DOHH2 (cell line): ENCODE measurements at regions not wholly inside any gene's neighbourhood (a gene's known extent, or its start where the extent isn't known, plus 50 kb on each side); places are given as distances from the start of the nearest gene placed in this dataset.

ENCODE experiments used
- H3F3A ChIP-seq: fragments of 200-600 bp; sonication (generic), shearing (Covaris generic); 2 replicates; pipeline ENCODE4 v1.6.0; 2016; ENCODE audit warnings: antibody characterized with exemption, mild to moderate bottlenecking; ENCODE audit not compliant: control insufficient read depth, insufficient read depth
- H3K27ac ChIP-seq: fragments of 200-600 bp; sonication (generic); 2 replicates; pipeline ENCODE4 v1.5.1; 2014; ENCODE audit warnings: low read depth, mild to moderate bottlenecking, low read length, moderate library complexity
- H3K27me3 ChIP-seq: fragments of 200-600 bp; sonication (generic); 2 replicates; pipeline ENCODE4 v1.6.1; 2014; ENCODE audit warnings: mild to moderate bottlenecking, low read length, mixed read lengths; ENCODE audit not compliant: control insufficient read depth
- H3K36me3 ChIP-seq: fragments of 200-600 bp; sonication (generic); 2 replicates; pipeline ENCODE4 v1.6.1; 2014; ENCODE audit warnings: mild to moderate bottlenecking, low read length, moderate library complexity, mixed read lengths; ENCODE audit not compliant: control insufficient read depth
- H3K4me1 ChIP-seq: fragments of 200-600 bp; sonication (generic); 2 replicates; pipeline ENCODE4 v1.6.1; 2014; ENCODE audit warnings: mild to moderate bottlenecking, low read length, mixed read lengths; ENCODE audit not compliant: control insufficient read depth
- H3K4me2 ChIP-seq: fragments of 200-600 bp; sonication (generic); 2 replicates; pipeline ENCODE4 v1.6.0; 2014; ENCODE audit warnings: mild to moderate bottlenecking, low read length, moderate library complexity
- H3K4me3 ChIP-seq: fragments of 200-600 bp; sonication (generic); 2 replicates; pipeline ENCODE4 v1.5.1; 2014; ENCODE audit warnings: mild to moderate bottlenecking, low read length, mixed read lengths
- H3K79me2 ChIP-seq: fragments of 200-600 bp; sonication (generic); 2 replicates; pipeline ENCODE4 v1.6.1; 2014; ENCODE audit warnings: mild to moderate bottlenecking, low read length, mixed read lengths; ENCODE audit not compliant: control insufficient read depth
- H3K9me2 ChIP-seq: fragments of 200-600 bp; sonication (generic); replicated peaks from 2 replicates; pipeline ENCODE4 v1.6.1; 2014; ENCODE audit warnings: mild to moderate bottlenecking, low read length, mixed read lengths; ENCODE audit not compliant: control insufficient read depth
- H3K9me3 ChIP-seq: fragments of 200-600 bp; sonication (generic); 2 replicates; pipeline ENCODE4 v1.6.1; 2014; ENCODE audit warnings: antibody characterized with exemption, low read length, mixed read lengths; ENCODE audit not compliant: control insufficient read depth, insufficient read depth
- H4K20me1 ChIP-seq: fragments of 200-600 bp; sonication (generic); 2 replicates; pipeline ENCODE4 v1.6.0; 2014; ENCODE audit warnings: low read depth, mild to moderate bottlenecking, antibody characterized with exemption, low read length, moderate library complexity; ENCODE audit not compliant: control insufficient read depth, insufficient read depth
- CTCF ChIP-seq: fragments of 200-600 bp; sonication (generic); IDR thresholded peaks from one replicate; pipeline ENCODE4 v1.5.1; 2014; ENCODE audit warnings: antibody characterized with exemption, mild to moderate bottlenecking, low read depth, low read length; ENCODE audit not compliant: poor library complexity, severe bottlenecking
- EZH2phosphoT487 ChIP-seq: fragments of 200-600 bp; sonication (generic); IDR thresholded peaks from 2 replicates; pipeline ENCODE4 v1.6.1; 2017; ENCODE audit warnings: borderline replicate concordance, mild to moderate bottlenecking, antibody characterized with exemption, low read length, moderate library complexity, mixed read lengths

DNA sequence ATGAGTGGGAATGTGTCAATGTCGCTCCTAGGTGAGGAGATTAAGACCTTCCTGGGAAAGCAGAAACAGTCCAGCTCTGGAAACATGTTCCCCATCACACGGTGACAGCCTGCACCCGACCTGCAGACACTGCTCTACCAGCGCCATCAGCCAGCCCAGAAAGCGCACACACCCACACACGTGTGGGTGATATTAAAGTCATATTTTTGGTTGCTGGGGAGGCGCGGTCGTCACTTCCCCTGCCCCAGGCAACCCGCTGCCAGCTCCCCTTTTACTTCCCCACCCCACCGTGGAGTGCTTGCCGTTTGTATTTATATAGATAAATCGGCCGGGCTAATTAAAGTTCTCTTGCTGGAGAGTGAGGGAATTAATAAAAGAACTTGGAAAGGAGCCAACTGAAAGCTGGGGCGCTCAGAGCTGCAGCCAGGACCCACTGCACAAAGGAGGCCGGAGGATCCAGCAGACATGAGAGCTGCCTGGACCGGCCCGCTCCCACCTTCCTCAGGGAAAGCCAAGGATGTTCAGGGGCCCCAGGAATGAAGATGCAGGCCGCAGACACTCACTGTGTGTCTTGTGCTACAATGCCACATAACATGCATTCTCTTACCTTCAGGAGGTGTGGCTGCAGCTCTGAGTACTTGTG lies 145.2 kb upstream of the UNC5B start:
- no peaks in the 10 kb centered on the region for H4K20me1 ChIP-seq
- no peaks in the 10 kb centered on the region for H3K9me3 ChIP-seq
- H3K9me2 ChIP-seq = no peaks in the 10 kb centered on the region
- no peak overlapping the region for H3K4me2 ChIP-seq
- H3F3A ChIP-seq = no peaks in the 10 kb centered on the region
- H3K27ac ChIP-seq = no peak overlapping the region
- H3K4me1 ChIP-seq = no peaks in the 10 kb centered on the region
- no peaks in the 10 kb centered on the region for H3K79me2 ChIP-seq
- TF ChIP-seq EZH2phosphoT487 (no peak), CTCF (no peak)
- H3K36me3 ChIP-seq = no peaks in the 10 kb centered on the region
- H3K27me3 ChIP-seq = no peaks in the 10 kb centered on the region
- H3K4me3 ChIP-seq = no peak overlapping the region

DNA sequence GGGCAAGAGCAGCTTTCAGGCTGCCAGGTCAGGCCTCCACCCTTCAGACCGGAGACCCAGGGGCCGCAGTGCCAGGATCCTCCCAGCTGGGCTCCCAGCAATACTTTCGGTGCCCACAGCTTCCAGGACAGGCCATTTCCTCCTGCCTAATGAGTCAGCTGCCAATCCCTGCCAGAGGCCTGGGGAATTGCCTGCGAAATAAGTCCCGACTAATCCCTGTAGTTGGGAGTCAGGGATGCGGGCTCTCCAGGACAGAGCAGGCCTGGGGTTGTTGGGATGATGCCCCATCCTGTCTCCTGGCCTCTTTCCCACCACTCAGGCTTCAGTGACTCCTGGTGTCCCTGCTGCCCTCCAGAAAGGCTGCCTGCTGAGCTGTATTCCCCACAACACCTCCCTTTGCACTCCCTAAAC lies 143.5 kb upstream of the UNC5B start:
- no peaks in the 10 kb centered on the region for H3K9me3 ChIP-seq
- no peaks in the 10 kb centered on the region for H3F3A ChIP-seq
- H4K20me1 ChIP-seq = no peaks in the 10 kb centered on the region
- no peaks in the 10 kb centered on the region for H3K27me3 ChIP-seq
- H3K27ac ChIP-seq = no peak overlapping the region
- H3K9me2 ChIP-seq = no peaks in the 10 kb centered on the region
- no peak overlapping the region for H3K4me2 ChIP-seq
- no peaks in the 10 kb centered on the region for H3K4me1 ChIP-seq
- TF ChIP-seq CTCF = no peak
- no peak for TF ChIP-seq EZH2phosphoT487
- no peak overlapping the region for H3K4me3 ChIP-seq
- H3K36me3 ChIP-seq = no peaks in the 10 kb centered on the region
- no peaks in the 10 kb centered on the region for H3K79me2 ChIP-seq

DNA sequence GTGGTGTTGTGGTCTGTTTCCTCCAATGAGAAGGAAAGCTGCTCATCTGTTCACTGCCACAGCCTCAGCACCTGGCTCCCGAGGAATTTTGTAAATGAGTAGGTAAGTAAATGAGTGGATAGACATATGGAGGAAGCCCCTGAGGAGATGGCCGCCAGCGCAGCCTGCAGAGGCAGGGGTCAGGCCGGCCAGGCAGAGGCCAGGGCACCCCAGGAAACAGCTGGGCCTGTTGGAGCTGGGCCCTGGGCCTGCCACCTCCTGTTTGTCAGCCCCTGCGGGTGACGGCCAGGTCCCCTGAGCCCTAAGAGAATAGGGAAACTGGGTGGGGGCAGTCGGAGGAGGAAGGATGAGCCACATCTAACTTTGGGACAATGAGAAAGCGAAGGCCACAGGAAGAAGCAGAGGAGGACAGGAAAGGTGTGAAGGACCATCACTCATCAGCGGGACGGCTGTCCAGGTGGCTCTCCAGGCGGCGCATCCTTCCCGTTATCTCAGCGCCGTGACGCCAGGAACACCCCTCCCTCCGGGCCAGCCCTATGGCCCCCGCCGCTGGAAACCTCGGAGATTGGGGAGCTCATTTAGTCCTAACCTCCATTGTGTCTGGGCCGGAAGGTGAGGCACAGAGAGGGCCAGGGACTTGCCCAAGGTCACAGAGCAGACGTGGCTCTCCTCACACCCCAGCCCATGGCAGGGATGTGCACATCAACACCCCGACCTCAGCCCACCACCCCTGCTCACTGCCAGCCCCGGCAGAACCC lies 142.3 kb upstream of the UNC5B start:
- no peak overlapping the region for H3K4me2 ChIP-seq
- H3K9me3 ChIP-seq = no peaks in the 10 kb centered on the region
- H3K4me1 ChIP-seq = no peaks in the 10 kb centered on the region
- no peaks in the 10 kb centered on the region for H3K36me3 ChIP-seq
- H3K4me3 ChIP-seq = no peak overlapping the region
- no peaks in the 10 kb centered on the region for H3K9me2 ChIP-seq
- no peaks in the 10 kb centered on the region for H3F3A ChIP-seq
- TF ChIP-seq CTCF (no peak), EZH2phosphoT487 (no peak)
- H3K27ac ChIP-seq = no peak overlapping the region
- no peaks in the 10 kb centered on the region for H4K20me1 ChIP-seq
- H3K27me3 ChIP-seq = no peaks in the 10 kb centered on the region
- no peaks in the 10 kb centered on the region for H3K79me2 ChIP-seq
